ENCODE measurements at regions not wholly inside any gene's neighbourhood (a gene's known extent, or its start where the extent isn't known, plus 50 kb on each side); places are given as distances from the start of the nearest gene placed in this dataset.

- FAIRE-seq (no peak), DNase-seq (ENCODE audit: insufficient read length, low spot score) (no peak)
- TF ChIP-seq TAF1 (IDR thresholded peaks at IDR 0.05; ENCODE audit: low read depth, low read length) (no peak), SPI1 (IDR thresholded peaks at IDR 0.05; ENCODE audit: low read depth, low read length) (no peak), POU2F2 (IDR thresholded peaks at IDR 0.05; ENCODE audit: low read depth, low read length) (no peak), POLR2A (IDR thresholded peaks at IDR 0.05; ENCODE audit: low read depth, low read length) (no peak), POLR2AphosphoS5 (IDR thresholded peaks at IDR 0.05; ENCODE audit: low read depth, low read length) (no peak), PAX5 (IDR thresholded peaks at IDR 0.05; ENCODE audit: insufficient read depth, low read length, severe bottlenecking) (no peak)
These were observed 568.5 kb upstream of the JAG1 start for GRCh38 chr20:11242320-11242719.

- TF ChIP-seq POU2F2 (IDR thresholded peaks at IDR 0.05; ENCODE audit: low read depth, low read length) (no peak), POLR2AphosphoS5 (IDR thresholded peaks at IDR 0.05; ENCODE audit: low read depth, low read length) (no peak), TAF1 (IDR thresholded peaks at IDR 0.05; ENCODE audit: low read depth, low read length) (no peak), POLR2A (IDR thresholded peaks at IDR 0.05; ENCODE audit: low read depth, low read length) (no peak), SPI1 (IDR thresholded peaks at IDR 0.05; ENCODE audit: low read depth, low read length) (no peak), PAX5 (IDR thresholded peaks at IDR 0.05; ENCODE audit: insufficient read depth, low read length, severe bottlenecking) (no peak)
- FAIRE-seq (no peak), DNase-seq (ENCODE audit: insufficient read length, low spot score) (no peak)
These were observed 571.6 kb upstream of the JAG1 start for GRCh38 chr20:11245431-11245830.

- DNase-seq (ENCODE audit: insufficient read length, low spot score) (no peak), FAIRE-seq (no peak)
- TF ChIP-seq POU2F2 (IDR thresholded peaks at IDR 0.05; ENCODE audit: low read depth, low read length) (no peak), POLR2A (IDR thresholded peaks at IDR 0.05; ENCODE audit: low read depth, low read length) (no peak), TAF1 (IDR thresholded peaks at IDR 0.05; ENCODE audit: low read depth, low read length) (no peak), PAX5 (IDR thresholded peaks at IDR 0.05; ENCODE audit: insufficient read depth, low read length, severe bottlenecking) (no peak), POLR2AphosphoS5 (IDR thresholded peaks at IDR 0.05; ENCODE audit: low read depth, low read length) (no peak), SPI1 (IDR thresholded peaks at IDR 0.05; ENCODE audit: low read depth, low read length) (no peak)
These were observed 572.5 kb upstream of the JAG1 start for GRCh38 chr20:11246251-11246775.

GRCh38 chr20:11247046-11248010 is 573.5 kb upstream of the JAG1 start:
- FAIRE-seq: no peak
- DNase-seq (ENCODE audit: insufficient read length, low spot score): no peak
- TF ChIP-seq TAF1 (IDR thresholded peaks at IDR 0.05; ENCODE audit: low read depth, low read length): no peak
- TF ChIP-seq POLR2AphosphoS5 (IDR thresholded peaks at IDR 0.05; ENCODE audit: low read depth, low read length): no peak
- no peak for TF ChIP-seq PAX5 (IDR thresholded peaks at IDR 0.05; ENCODE audit: insufficient read depth, low read length, severe bottlenecking)
- TF ChIP-seq SPI1 (IDR thresholded peaks at IDR 0.05; ENCODE audit: low read depth, low read length): no peak
- no peak for TF ChIP-seq POLR2A (IDR thresholded peaks at IDR 0.05; ENCODE audit: low read depth, low read length)
- no peak for TF ChIP-seq POU2F2 (IDR thresholded peaks at IDR 0.05; ENCODE audit: low read depth, low read length)

- TF ChIP-seq POLR2A (IDR thresholded peaks at IDR 0.05; ENCODE audit: low read depth, low read length): no peak
- no peak for TF ChIP-seq POU2F2 (IDR thresholded peaks at IDR 0.05; ENCODE audit: low read depth, low read length)
- TF ChIP-seq PAX5 (IDR thresholded peaks at IDR 0.05; ENCODE audit: insufficient read depth, low read length, severe bottlenecking): no peak
- TF ChIP-seq SPI1 (IDR thresholded peaks at IDR 0.05; ENCODE audit: low read depth, low read length): no peak
- no peak for TF ChIP-seq TAF1 (IDR thresholded peaks at IDR 0.05; ENCODE audit: low read depth, low read length)
- no peak for TF ChIP-seq POLR2AphosphoS5 (IDR thresholded peaks at IDR 0.05; ENCODE audit: low read depth, low read length)
- no peak for DNase-seq (ENCODE audit: insufficient read length, low spot score)
- FAIRE-seq: no peak
These were observed 574.2 kb upstream of the JAG1 start for GRCh38 chr20:11248011-11248409.

- DNase-seq (ENCODE audit: insufficient read length, low spot score): no peak
- no peak for FAIRE-seq
These were observed 575.2 kb upstream of the JAG1 start for GRCh38 chr20:11248687-11249638.

GRCh38 chr20:11249683-11250082 is 575.9 kb upstream of the JAG1 start:
- DNase-seq (ENCODE audit: insufficient read length, low spot score) (no peak), FAIRE-seq (no peak)
- TF ChIP-seq SPI1 (IDR thresholded peaks at IDR 0.05; ENCODE audit: low read depth, low read length) (peak; percentile 61), POLR2A (IDR thresholded peaks at IDR 0.05; ENCODE audit: low read depth, low read length) (no peak)

More at GRCh38 chr20:11248687-11249638, 575.2 kb upstream of the JAG1 start:
- no peak for TF ChIP-seq SPI1 (IDR thresholded peaks at IDR 0.05; ENCODE audit: low read depth, low read length)
- no peak for TF ChIP-seq TAF1 (IDR thresholded peaks at IDR 0.05; ENCODE audit: low read depth, low read length)
- no peak for TF ChIP-seq PAX5 (IDR thresholded peaks at IDR 0.05; ENCODE audit: insufficient read depth, low read length, severe bottlenecking)
- no peak for TF ChIP-seq POLR2A (IDR thresholded peaks at IDR 0.05; ENCODE audit: low read depth, low read length)
- TF ChIP-seq POU2F2 (IDR thresholded peaks at IDR 0.05; ENCODE audit: low read depth, low read length): no peak
- no peak for TF ChIP-seq POLR2AphosphoS5 (IDR thresholded peaks at IDR 0.05; ENCODE audit: low read depth, low read length)

- FAIRE-seq: no peak
- TF ChIP-seq POLR2AphosphoS5 (IDR thresholded peaks at IDR 0.05; ENCODE audit: low read depth, low read length) (no peak), TAF1 (IDR thresholded peaks at IDR 0.05; ENCODE audit: low read depth, low read length) (no peak), SPI1 (IDR thresholded peaks at IDR 0.05; ENCODE audit: low read depth, low read length) (no peak), POLR2A (IDR thresholded peaks at IDR 0.05; ENCODE audit: low read depth, low read length) (no peak), PAX5 (IDR thresholded peaks at IDR 0.05; ENCODE audit: insufficient read depth, low read length, severe bottlenecking) (no peak), POU2F2 (IDR thresholded peaks at IDR 0.05; ENCODE audit: low read depth, low read length) (no peak)
- no peak for DNase-seq (ENCODE audit: insufficient read length, low spot score)
These were observed 578.6 kb upstream of the JAG1 start for GRCh38 chr20:11252447-11252846.
